DMS114 treated with DMSO at 0.1 percent for 48 hours (cell line): ENCODE measurements at regions not wholly inside any gene's neighbourhood (a gene's known extent, or its start where the extent isn't known, plus 50 kb on each side); places are given as distances from the start of the nearest gene placed in this dataset.
"Not testable (repeated sequence)": the region's sequence is repeated elsewhere in the genome, so short reads cannot be mapped to it uniquely, and the experiment has no call there.

ENCODE experiments used
- DNase-seq: peaks from one replicate; lab custom pipeline; 2025; ENCODE audit not compliant: unreplicated experiment; lab: John Stamatoyannopoulos, UW

DNA sequence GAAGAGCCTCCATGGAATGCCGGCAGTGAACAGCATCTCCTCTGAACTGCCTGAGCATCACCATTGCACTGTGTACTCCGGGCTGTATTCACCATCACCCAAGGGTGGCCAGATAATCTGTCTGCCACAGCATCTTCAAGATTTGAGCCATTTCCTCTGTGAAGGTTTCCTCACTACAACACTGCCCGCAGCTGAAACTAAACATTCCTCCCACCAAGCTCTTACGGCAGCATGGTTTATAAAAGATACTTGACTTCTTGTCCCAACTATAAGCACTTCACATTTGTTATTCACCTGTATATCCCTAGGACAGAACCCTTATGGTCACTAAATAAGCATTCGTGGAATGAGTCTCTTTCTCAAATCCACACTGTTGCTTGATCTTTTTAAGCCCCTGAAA lies 125.9 kb downstream of the SST start:
- no peak for DNase-seq

GRCh38 chr3:187540847-187541246 lies 129.3 kb downstream of the SST start:
- no peak for DNase-seq

- no peak for DNase-seq
Measured at GRCh38 chr3:187536185-187536584, 134.0 kb downstream of the SST start.

- no peak for DNase-seq
Measured at GRCh38 chr3:187533797-187534196, 136.4 kb downstream of the SST start.

DNA sequence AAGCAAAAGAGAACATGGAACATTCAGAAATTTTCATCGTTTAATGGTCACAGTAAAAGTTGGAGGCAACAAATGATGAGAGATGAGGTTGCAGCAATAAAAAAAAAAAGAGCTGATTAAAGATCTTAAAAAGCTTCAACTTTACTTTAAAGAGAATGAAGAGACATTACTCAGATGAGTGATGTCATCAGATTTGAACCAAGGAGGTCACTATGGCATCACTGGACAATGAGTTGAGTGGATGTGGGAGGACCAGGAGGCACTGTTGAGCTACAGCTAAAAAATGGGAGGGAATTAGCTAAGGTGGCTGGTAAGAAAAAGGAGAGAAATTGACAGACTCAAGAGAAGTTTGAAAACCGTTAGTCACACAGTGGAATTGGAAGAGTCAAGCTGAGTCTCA lies 138.4 kb downstream of the SST start:
- DNase-seq: no peak

GRCh38 chr3:187522890-187523289 lies 147.3 kb downstream of the SST start:
- no peak for DNase-seq

DNA sequence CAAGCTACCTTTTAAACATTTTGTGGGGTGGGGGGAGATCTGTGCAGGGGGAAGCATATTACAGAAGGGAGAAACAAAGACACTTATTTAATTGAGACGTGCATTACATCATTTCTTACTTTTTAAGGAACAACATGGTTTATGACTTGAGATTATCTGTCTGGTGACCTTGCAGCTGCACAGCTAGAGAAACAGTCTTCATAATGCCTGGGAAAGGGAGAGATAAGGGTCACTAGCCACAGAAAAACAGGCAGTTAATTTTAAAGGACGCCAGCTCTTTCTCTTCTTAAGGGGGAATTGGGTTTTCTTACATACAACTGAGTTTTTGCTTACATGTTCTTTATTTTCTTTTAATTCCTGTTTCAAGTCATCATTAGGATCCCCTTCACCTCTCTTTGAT lies 147.9 kb downstream of the SST start:
- DNase-seq: no peak

DNA sequence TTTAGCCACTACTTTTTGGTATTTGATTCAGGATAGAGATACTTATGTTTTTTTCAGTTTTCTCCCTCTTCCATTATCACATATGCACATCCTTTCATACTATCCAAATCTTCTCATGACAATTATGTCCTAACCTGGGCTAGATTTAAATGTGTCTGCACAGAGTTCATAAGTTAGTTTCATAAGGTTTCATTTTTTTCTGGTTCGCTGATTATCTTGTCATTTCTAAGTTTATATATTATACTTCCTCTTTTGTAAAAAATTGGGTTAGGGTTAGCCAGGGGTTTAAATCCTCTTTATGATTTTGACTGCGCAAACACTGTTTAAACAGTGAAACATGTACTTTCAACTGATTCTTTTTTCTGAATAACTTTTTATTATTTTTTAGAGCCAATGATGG lies 148.6 kb downstream of the SST start:
- DNase-seq: no peak

DNA sequence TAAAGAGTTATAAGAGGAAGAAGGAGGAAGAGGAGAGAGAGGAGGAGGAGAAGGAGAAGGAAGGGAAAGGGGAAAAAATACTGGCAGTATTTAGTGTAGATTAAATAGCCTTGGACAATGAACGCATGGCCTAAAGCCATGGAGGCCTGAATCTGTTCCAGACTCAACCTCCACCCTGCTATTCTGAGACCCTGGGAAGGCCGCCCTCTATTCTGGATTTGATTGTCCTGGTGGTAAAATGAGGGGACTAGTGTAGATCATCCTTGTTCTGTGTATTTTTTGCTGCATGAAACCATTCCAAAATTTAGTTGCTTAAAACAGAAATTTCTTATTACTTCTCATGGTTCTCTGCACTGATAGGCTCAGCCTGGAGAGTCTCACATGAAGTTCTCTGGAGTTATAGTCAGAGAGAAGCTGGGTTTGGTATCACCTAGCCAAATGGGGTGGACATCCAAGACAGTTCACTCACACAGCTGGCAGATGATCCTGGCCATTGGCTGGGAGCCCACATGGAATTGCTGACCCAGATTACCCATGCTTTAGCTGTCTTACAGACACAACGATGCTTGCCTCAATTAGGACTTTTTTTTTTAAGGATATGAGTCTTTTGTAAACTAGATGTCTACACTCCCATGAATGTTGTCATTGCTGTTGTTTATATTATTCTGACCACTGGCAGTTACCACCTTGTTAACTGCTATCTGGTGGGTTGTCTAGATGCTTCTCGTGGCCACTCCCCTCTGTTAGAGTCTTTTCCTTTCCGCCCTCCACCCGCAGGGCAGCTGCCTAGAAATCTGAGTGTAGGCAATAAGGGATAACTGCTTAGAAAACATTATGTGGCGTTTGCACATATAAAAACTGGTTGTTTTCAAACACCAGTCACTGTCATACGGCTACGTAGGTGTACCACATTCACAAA lies 149.9 kb downstream of the SST start:
- no peak for DNase-seq

DNA sequence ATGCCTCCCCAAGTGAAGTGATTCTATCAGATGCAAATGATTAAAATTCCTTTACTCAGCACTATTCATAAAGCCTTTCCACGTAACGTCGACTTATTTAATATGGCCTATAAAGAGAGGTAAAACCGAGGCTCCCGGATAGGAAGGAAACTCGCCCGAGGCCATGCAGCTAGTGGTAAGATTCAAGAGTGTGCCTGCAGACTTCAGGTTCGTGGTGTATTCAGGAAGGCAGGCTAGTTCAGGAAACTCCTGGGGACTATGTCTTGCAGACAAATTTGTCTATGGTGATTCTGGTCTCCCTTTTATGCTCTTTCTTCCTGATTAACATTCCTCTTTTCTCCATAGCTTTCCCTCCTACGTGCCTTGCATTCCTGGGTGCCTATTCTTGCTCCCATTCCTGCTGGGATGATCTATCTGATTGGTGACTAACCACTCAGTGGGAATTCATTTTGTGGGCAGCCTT lies 150.7 kb downstream of the SST start:
- DNase-seq: no peak

DNA sequence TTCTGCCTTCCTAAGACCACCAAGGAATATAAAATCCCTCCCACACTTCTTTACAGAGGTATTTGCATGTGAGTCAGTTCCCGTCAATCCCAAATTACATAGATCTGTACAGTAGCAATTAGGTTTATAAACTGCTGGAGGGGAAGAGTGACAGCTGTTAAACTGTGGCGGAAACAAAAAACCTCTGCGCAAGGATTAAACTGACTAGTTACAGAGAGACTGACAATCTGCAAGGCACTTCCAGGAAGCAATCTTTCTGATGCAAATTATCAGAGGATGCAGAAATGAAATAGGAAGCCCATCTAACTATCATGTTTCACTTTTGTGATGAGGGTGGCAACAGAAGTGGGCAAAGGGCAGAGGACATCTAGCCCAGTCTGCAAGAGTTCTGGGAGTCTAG lies 150.4 kb downstream of the RTP4 start:
- DNase-seq: no peak

GRCh38 chr3:187518207-187518606 lies 150.0 kb downstream of the RTP4 start:
- no peak for DNase-seq

GRCh38 chr3:187516446-187517185 lies 148.4 kb downstream of the RTP4 start:
- DNase-seq: no peak

- no peak for DNase-seq
Measured at GRCh38 chr3:187507905-187508304, 139.7 kb downstream of the RTP4 start.

DNA sequence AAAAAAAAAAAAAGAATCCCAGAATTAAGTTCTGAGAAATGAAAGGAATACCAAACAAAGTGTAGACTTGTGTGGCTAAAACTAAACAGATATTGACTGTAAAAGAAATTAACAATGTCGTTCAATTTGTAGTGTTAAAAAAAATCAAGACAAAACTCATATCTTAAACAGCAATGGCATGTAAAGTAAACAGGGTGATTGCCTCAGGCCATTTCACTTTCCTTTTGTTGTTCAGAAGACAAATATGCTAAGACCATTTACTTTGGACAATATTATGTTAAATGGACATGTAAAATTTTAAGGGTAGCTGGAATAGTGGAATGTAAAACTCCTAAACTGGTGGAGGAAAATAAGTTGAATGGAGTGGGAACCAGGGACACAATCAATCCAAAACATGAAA lies 139.1 kb downstream of the RTP4 start:
- DNase-seq: no peak

- DNase-seq: no peak
Measured at GRCh38 chr3:187504435-187504834, 136.2 kb downstream of the RTP4 start.

GRCh38 chr3:187498211-187498724 lies 130.1 kb downstream of the RTP4 start:
- DNase-seq: no peak

DNA sequence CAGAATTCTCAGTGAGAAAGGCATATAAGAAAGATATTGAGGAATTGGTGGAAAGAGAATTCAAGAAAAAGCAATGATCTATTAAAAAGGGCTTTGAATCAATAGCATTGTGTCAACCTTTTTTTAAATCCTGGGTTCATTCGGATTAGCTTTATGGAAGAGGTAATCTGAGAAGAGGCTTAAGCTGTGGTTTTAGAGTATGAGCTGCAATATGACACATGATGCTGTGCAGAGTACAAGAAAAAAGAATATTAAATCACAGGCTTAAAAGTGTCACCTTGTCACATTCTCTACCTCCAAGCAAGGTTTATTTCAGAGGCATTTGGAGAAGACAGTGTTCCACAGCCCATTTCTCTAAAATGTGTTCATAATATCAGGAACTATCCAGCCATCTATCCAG lies 128.9 kb downstream of the RTP4 start:
- no peak for DNase-seq

DNA sequence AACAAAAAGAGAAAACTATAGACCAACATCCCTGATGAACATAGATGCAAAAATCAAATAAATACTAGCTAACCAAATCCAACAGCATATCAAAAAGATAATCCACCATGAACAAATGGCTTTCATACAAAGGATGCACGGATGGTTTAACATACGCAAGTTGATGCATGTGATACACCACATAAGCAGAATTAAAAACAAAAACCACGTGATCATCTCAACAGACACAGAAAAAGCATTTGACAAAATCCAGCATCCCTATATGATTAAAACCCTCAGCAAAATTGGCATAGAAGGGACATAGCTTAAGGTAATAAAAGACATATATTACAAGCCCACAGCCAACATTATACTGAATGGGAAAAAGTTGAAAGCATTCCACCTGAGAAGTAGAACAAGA lies 125.9 kb downstream of the RTP4 start:
- DNase-seq: not testable (repeated sequence)

- DNase-seq: no peak
Measured at GRCh38 chr3:187491371-187491770, 123.2 kb downstream of the RTP4 start.

GRCh38 chr3:187490366-187490765 lies 122.2 kb downstream of the RTP4 start:
- no peak for DNase-seq
